A549 (cell line): ENCODE measurements at regions not wholly inside any gene's neighbourhood (a gene's known extent, or its start where the extent isn't known, plus 50 kb on each side); places are given as distances from the start of the nearest gene placed in this dataset.

ENCODE experiments used
- ATAC-seq, 2 experiments: fragments of 200-7000 bp in 1 of 2; fragments of >200 bp in 1 of 2; cut with Nextera tagmentation in 1 of 2; cut with Tn5 transposase in 1 of 2; 3 replicates each; pipeline versions ENCODE4 v1.8.0 to v1.9.1; 2018 to 2020; ENCODE audit warnings: mild to moderate bottlenecking in 1 of 2, moderate library complexity in 1 of 2
- CTCF ChIA-PET: fragments of 300-600 bp; sonication (Branson Sonifier 250); formaldehyde crosslinking; extraction: SDS; loops from one replicate; lab custom pipeline; 2021; ENCODE audit warnings: antibody characterized with exemption, inconsistent platforms; lab: Yijun Ruan, JAX
- POLR2A ChIA-PET: fragments of 350-600 bp; formaldehyde crosslinking; extraction: SDS; loops from one replicate; lab custom pipeline; 2021; ENCODE audit warnings: antibody characterized with exemption, inconsistent platforms; lab: Yijun Ruan, JAX
- DNase-seq, 2 experiments: peaks; one replicate each; pipeline versions ENCODE4 v3.0.0 to v3.0.0-alpha.2; 2011 to 2016; ENCODE audit warnings: low read depth in 1 of 2, low spot score in 1 of 2
- FAIRE-seq: peaks from 2 replicates; lab custom pipeline; 2011; peaks lifted over from hg19 to GRCh38; lab: Jason Lieb, UNC
- H3K27ac ChIP-seq, 2 experiments: fragments of >200 bp; sonication (Bioruptor Twin); formaldehyde crosslinking; 3 replicates each; pipeline ENCODE4 v1.5.1; 2016 to 2017
- H3K4me1 ChIP-seq: fragments of >200 bp; sonication (Bioruptor Twin); formaldehyde crosslinking; 3 replicates; pipeline ENCODE4 v1.6.1; 2016
- H3K4me2 ChIP-seq: fragments of >200 bp; sonication (Bioruptor Twin); formaldehyde crosslinking; 3 replicates; pipeline ENCODE4 v1.6.1; 2016
- H3K4me3 ChIP-seq: fragments of >200 bp; sonication (Bioruptor Twin); formaldehyde crosslinking; 3 replicates; pipeline ENCODE4 v1.5.1; 2016
- H3K9me3 ChIP-seq: fragments of >200 bp; sonication (Bioruptor Twin); formaldehyde crosslinking; 3 replicates; pipeline ENCODE4 v1.6.1; 2016
- CBX2 ChIP-seq: fragments of 200-600 bp; sonication (generic); IDR thresholded peaks from 2 replicates; pipeline ENCODE4 v1.6.1; 2016; ENCODE audit warnings: low read depth, mild to moderate bottlenecking, borderline replicate concordance
- CBX8 ChIP-seq: fragments of 200-600 bp; sonication (generic); IDR thresholded peaks from 2 replicates; pipeline ENCODE4 v1.6.1; 2016
- CHD2 ChIP-seq: fragments of 150-350 bp; IDR thresholded peaks from 2 replicates; pipeline ENCODE4 v1.6.1; 2014; ENCODE audit warnings: low read length; ENCODE audit not compliant: partially characterized antibody
- EHF ChIP-seq: fragments of 250-450 bp; sonication (Bioruptor Pico); IDR thresholded peaks from 2 replicates; pipeline ENCODE4 v1.5.0; 2020; ENCODE audit warnings: mild to moderate bottlenecking
- FOSB ChIP-seq: fragments of 250-450 bp; sonication (Bioruptor Pico); IDR thresholded peaks from 2 replicates; pipeline ENCODE4 v1.5.0; 2020; ENCODE audit warnings: mild to moderate bottlenecking, moderate library complexity
- FOXS1 ChIP-seq: fragments of 250-450 bp; sonication (Bioruptor Pico); IDR thresholded peaks from 2 replicates; pipeline ENCODE4 v1.5.0; 2020; ENCODE audit warnings: mild to moderate bottlenecking, moderate library complexity
- GATA3 ChIP-seq: IDR thresholded peaks from 2 replicates; pipeline ENCODE4 v1.6.1; 2012; ENCODE audit warnings: borderline replicate concordance
- HOXB5 ChIP-seq: fragments of 250-450 bp; sonication (Bioruptor Pico); IDR thresholded peaks from 2 replicates; pipeline ENCODE4 v1.5.0; 2020; ENCODE audit warnings: mild to moderate bottlenecking, moderate library complexity
- KDM1A ChIP-seq: fragments of 200-600 bp; sonication (generic); IDR thresholded peaks from 2 replicates; pipeline ENCODE4 v1.6.1; 2016; ENCODE audit warnings: low read depth, mild to moderate bottlenecking
- KDM5A ChIP-seq: fragments of 200-600 bp; sonication (generic); IDR thresholded peaks from 2 replicates; pipeline ENCODE4 v1.6.1; 2016; ENCODE audit warnings: antibody characterized with exemption, mild to moderate bottlenecking
- MAFK ChIP-seq: fragments of 450-650 bp; IDR thresholded peaks from 2 replicates; pipeline ENCODE4 v1.6.1; 2014; ENCODE audit not compliant: partially characterized antibody
- MAZ ChIP-seq: fragments of 150-350 bp; IDR thresholded peaks from 2 replicates; pipeline ENCODE4 v1.6.1; 2014; ENCODE audit warnings: antibody characterized with exemption, low read depth, low read length, borderline replicate concordance
- NFE2L2 ChIP-seq: fragments of 150-350 bp; conservative IDR thresholded peaks from 2 replicates; pipeline ENCODE4 v1.6.1; 2014; ENCODE audit warnings: low read length
- POLR2AphosphoS2 ChIP-seq: conservative IDR thresholded peaks from 2 replicates; pipeline ENCODE4 v1.6.1; 2012; ENCODE audit warnings: low read length, improper control_type of control experiment, inconsistent platforms
- RAD21 ChIP-seq, 2 experiments: fragments of >200 bp in 1 of 2; sonication (Bioruptor Twin) in 1 of 2; formaldehyde crosslinking in 1 of 2; IDR thresholded peaks in 1 of 2; conservative IDR thresholded peaks in 1 of 2; 2 replicates in 1 of 2; 3 replicates in 1 of 2; pipeline ENCODE4 v1.6.1; 2012 to 2018; ENCODE audit warnings: inconsistent platforms in 1 of 2
- RARB ChIP-seq: fragments of 250-450 bp; sonication (Bioruptor Pico); IDR thresholded peaks from 2 replicates; pipeline ENCODE4 v1.8.0; 2021; ENCODE audit warnings: mild to moderate bottlenecking, moderate library complexity
- RFX5 ChIP-seq: fragments of 450-650 bp; IDR thresholded peaks from 2 replicates; pipeline ENCODE4 v1.7.1; 2014; ENCODE audit warnings: antibody characterized with exemption, mild to moderate bottlenecking, moderate library complexity
- SMC3 ChIP-seq: fragments of >200 bp; sonication (Bioruptor Twin); formaldehyde crosslinking; IDR thresholded peaks from 3 replicates; pipeline ENCODE4 v1.6.1; 2018; ENCODE audit warnings: inconsistent platforms
- TFCP2L1 ChIP-seq: fragments of 250-450 bp; sonication (Bioruptor Pico); IDR thresholded peaks from 2 replicates; pipeline ENCODE4 v1.5.0; 2021; ENCODE audit warnings: mild to moderate bottlenecking
- TP53 ChIP-seq: fragments of 250-450 bp; sonication (Bioruptor Pico); IDR thresholded peaks from 2 replicates; pipeline ENCODE4 v1.5.0; 2021; ENCODE audit warnings: mild to moderate bottlenecking, moderate library complexity
- ZC3H11A ChIP-seq: fragments of 450-650 bp; IDR thresholded peaks from 2 replicates; pipeline ENCODE4 v1.6.1; 2014; ENCODE audit warnings: antibody characterized with exemption, mild to moderate bottlenecking
- ZFP36 ChIP-seq: fragments of 450-650 bp; IDR thresholded peaks from 2 replicates; pipeline ENCODE4 v1.6.1; 2014; ENCODE audit warnings: borderline replicate concordance; ENCODE audit not compliant: partially characterized antibody
- ZSCAN20 ChIP-seq: fragments of 250-450 bp; sonication (Bioruptor Pico); IDR thresholded peaks from 2 replicates; pipeline ENCODE4 v1.8.0; 2022; ENCODE audit warnings: mild to moderate bottlenecking, moderate library complexity
- WGBS: methylation state at CpG from one replicate; pipeline ENCODE4 v1.1.6; 2017; ENCODE audit errors: missing lambda C conversion rate; 5-methylcytosine and 5-hydroxymethylcytosine counted together
- TF ChIP-seq, protein P1 (sequence below): fragments of >200 bp; sonication (Bioruptor Twin); formaldehyde crosslinking; IDR thresholded peaks from 3 replicates; pipeline ENCODE4 v1.5.1; 2016
- TF ChIP-seq, protein P2 (sequence below): IDR thresholded peaks from 2 replicates; pipeline ENCODE4 v1.6.1; 2012; ENCODE audit warnings: low read depth, borderline replicate concordance
- TF ChIP-seq, protein P3 (sequence below): IDR thresholded peaks from 2 replicates; pipeline ENCODE4 v1.6.1; 2012

DNA sequence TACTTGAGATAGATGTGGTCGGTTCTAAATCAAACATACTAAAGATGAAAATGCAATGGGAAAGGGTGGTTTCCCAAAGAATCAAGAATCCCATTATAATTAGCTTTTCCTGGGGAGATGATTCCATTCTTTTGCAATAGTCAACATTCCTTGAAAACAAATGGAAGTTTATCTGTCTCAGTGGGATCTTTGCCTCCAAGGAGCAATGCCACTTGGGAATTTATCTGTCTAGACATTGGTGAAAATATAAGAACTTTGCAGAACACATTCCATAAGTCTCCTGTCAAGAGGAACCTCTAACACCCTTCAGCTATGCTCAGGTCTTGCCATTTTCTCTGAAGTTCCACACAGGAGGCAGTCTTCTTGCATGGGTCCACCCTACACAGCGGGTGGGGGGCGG, 152.5 kb downstream of the KCTD12 start:
- no peaks in the 10 kb centered on the region for H3K9me3 ChIP-seq
- DNase-seq = no peak
- ChIA-PET CTCF (interaction anchor here (0.6 kb wide), 1 partner anchor 43 kb away, joined by 4 read pairs; no protein-coding TSS in a partner anchor), POLR2A (no interaction called here)
- 12% methylated on average over 3 of the region's 3 CpGs for WGBS
- H3K4me2 ChIP-seq = no peak overlapping the region
- TF ChIP-seq, protein P1, sequence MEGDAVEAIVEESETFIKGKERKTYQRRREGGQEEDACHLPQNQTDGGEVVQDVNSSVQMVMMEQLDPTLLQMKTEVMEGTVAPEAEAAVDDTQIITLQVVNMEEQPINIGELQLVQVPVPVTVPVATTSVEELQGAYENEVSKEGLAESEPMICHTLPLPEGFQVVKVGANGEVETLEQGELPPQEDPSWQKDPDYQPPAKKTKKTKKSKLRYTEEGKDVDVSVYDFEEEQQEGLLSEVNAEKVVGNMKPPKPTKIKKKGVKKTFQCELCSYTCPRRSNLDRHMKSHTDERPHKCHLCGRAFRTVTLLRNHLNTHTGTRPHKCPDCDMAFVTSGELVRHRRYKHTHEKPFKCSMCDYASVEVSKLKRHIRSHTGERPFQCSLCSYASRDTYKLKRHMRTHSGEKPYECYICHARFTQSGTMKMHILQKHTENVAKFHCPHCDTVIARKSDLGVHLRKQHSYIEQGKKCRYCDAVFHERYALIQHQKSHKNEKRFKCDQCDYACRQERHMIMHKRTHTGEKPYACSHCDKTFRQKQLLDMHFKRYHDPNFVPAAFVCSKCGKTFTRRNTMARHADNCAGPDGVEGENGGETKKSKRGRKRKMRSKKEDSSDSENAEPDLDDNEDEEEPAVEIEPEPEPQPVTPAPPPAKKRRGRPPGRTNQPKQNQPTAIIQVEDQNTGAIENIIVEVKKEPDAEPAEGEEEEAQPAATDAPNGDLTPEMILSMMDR = no peak
- TF ChIP-seq MAZ = no peak
- TF ChIP-seq MAFK = no peak
- no peak for TF ChIP-seq ZFP36
- no peak for TF ChIP-seq CBX8
- no peak for TF ChIP-seq TP53
- TF ChIP-seq FOSB (CRISPR knock-in tag) = no peak
- TF ChIP-seq HOXB5 = no peak
- no peak for TF ChIP-seq EHF
- no peak for TF ChIP-seq RARB (CRISPR knock-in tag)
- TF ChIP-seq ZC3H11A = no peak
- TF ChIP-seq NFE2L2 = no peak
- TF ChIP-seq KDM1A = no peak
- TF ChIP-seq RFX5 = no peak
- TF ChIP-seq SMC3 = no peak
- TF ChIP-seq, all 56 proteins: peak for 0
- FAIRE-seq (no peak), ATAC-seq (no peak)
- no peak overlapping the region for H3K4me3 ChIP-seq
- H3K27ac ChIP-seq = no peak overlapping the region
- H3K4me1 ChIP-seq = no peaks in the 10 kb centered on the region

- FAIRE-seq = no peak
- ChIA-PET CTCF (no interaction called here), POLR2A (no interaction called here)
- DNase-seq = no peak
- Histone ChIP-seq H3K4me1 (no peaks in the 10 kb centered on the region), H3K4me2 (no peak overlapping the region), H3K9me3 (no peaks in the 10 kb centered on the region), H3K27ac (no peak overlapping the region), H3K4me3 (no peak overlapping the region)
- ATAC-seq = no peak
- WGBS = 33% methylated on average over 2 of the region's 2 CpGs
- no peak for TF ChIP-seq FOSB (CRISPR knock-in tag)
- no peak for TF ChIP-seq ZSCAN20
- TF ChIP-seq MAZ = no peak
- no peak for TF ChIP-seq KDM5A
- TF ChIP-seq CBX2 = no peak
- TF ChIP-seq POLR2AphosphoS2 = no peak
- TF ChIP-seq, protein P2, sequence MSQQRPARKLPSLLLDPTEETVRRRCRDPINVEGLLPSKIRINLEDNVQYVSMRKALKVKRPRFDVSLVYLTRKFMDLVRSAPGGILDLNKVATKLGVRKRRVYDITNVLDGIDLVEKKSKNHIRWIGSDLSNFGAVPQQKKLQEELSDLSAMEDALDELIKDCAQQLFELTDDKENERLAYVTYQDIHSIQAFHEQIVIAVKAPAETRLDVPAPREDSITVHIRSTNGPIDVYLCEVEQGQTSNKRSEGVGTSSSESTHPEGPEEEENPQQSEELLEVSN = no peak
- TF ChIP-seq CHD2 = no peak
- TF ChIP-seq FOXS1 (CRISPR knock-in tag) = no peak
- no peak for TF ChIP-seq RAD21 (conservative IDR thresholded peaks at IDR 0.05 in 1 of 2, IDR thresholded peaks at IDR 0.05 in 1 of 2)
- no peak for TF ChIP-seq GATA3
- TF ChIP-seq EHF = no peak
- TF ChIP-seq TFCP2L1 = no peak
- TF ChIP-seq HOXB5 = no peak
Measured at GRCh38 chr13:76732367-76732766, 153.8 kb downstream of the KCTD12 start.

- Histone ChIP-seq H3K27ac (no peak overlapping the region), H3K4me1 (no peaks in the 10 kb centered on the region)
- CTCF ChIA-PET = no interaction called here
- no peak for DNase-seq
- TF ChIP-seq SMC3 = no peak
- TF ChIP-seq, protein P3, sequence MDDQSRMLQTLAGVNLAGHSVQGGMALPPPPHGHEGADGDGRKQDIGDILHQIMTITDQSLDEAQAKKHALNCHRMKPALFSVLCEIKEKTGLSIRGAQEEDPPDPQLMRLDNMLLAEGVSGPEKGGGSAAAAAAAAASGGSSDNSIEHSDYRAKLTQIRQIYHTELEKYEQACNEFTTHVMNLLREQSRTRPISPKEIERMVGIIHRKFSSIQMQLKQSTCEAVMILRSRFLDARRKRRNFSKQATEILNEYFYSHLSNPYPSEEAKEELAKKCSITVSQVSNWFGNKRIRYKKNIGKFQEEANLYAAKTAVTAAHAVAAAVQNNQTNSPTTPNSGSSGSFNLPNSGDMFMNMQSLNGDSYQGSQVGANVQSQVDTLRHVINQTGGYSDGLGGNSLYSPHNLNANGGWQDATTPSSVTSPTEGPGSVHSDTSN = no peak
- TF ChIP-seq, all 56 proteins: peak for 0
- no peak overlapping the region for H3K4me3 ChIP-seq
- POLR2A ChIA-PET = no interaction called here
- WGBS = 21% methylated on average over 4 of the region's 4 CpGs
- no peaks in the 10 kb centered on the region for H3K9me3 ChIP-seq
- no peak overlapping the region for H3K4me2 ChIP-seq
- FAIRE-seq = no peak
- ATAC-seq = no peak
Measured at GRCh38 chr13:76730220-76730619, 156.0 kb downstream of the KCTD12 start.
